HFF-Myc (cell line): ENCODE measurements at regions not wholly inside any gene's neighbourhood (a gene's known extent, or its start where the extent isn't known, plus 50 kb on each side); places are given as distances from the start of the nearest gene placed in this dataset.
A peak's percentile ranks its signal among the peaks of the same experiment; 100 is the strongest.

ENCODE experiments used
- DNase-seq: peaks from one replicate; pipeline ENCODE4 v3.0.0-alpha.2; 2011; ENCODE audit warnings: low read depth; ENCODE audit errors: extremely low read depth
- H3K4me3 ChIP-seq: replicated peaks from 2 replicates; pipeline ENCODE4 v1.5.1; 2011; ENCODE audit warnings: low read depth, mild to moderate bottlenecking, control low read depth, low read length
- CTCF ChIP-seq: IDR thresholded peaks from 2 replicates; pipeline ENCODE4 v1.5.1; 2012; ENCODE audit warnings: mild to moderate bottlenecking, low read depth, low read length, control low read depth; ENCODE audit errors: missing control alignments

GRCh38 chr4:125430086-125430485 is 115.3 kb downstream of the FAT4 start:
- no peak overlapping the region for H3K4me3 ChIP-seq
- no peak for DNase-seq
- TF ChIP-seq CTCF, result no peak

GRCh38 chr4:125432078-125432477 is 117.3 kb downstream of the FAT4 start:
- no peak for DNase-seq

GRCh38 chr4:125433453-125433852 is 118.7 kb downstream of the FAT4 start:
- H3K4me3 ChIP-seq, result no peak overlapping the region
- peak; percentile 31 for DNase-seq
- no peak for TF ChIP-seq CTCF

More at GRCh38 chr4:125432078-125432477, 117.3 kb downstream of the FAT4 start:
- TF ChIP-seq CTCF, result peak; percentile 26
- no peak overlapping the region for H3K4me3 ChIP-seq

DNA sequence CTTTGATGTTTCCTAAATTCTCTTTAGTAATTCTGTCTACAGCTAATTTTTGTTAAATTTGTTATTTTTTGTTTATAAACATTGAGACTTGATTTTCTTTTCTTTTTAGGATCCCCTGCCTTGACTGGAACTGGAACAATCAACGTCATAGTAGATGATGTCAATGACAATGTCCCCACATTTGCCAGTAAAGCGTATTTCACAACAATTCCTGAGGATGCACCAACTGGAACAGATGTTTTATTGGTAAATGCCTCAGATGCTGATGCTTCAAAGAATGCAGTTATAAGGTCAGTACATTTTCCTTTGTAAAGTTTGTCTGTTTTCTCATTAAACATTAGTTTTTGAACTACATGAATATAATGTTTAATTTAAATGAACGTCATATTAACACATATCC is 119.4 kb downstream of the FAT4 start:
- no peak overlapping the region for H3K4me3 ChIP-seq
- no peak for DNase-seq
- no peak for TF ChIP-seq CTCF

DNA sequence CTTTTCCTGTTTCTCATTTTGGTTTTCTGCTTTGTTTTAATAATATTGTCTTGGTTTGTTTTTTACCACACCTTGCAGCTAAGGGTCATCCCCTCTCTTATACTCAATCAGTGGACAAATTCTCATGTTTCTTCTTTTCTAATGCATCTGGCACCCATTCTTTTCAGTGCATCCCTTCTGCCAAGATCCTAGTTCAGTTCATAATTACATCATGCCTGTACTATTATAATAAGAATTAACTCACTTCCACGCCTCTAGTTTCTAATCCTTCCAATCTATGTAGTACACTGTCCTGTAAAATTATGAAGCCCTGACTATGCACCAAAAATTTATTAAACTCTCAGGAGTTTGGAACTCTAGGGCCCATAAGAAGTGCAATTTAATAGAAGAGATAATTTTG is 126.1 kb downstream of the FAT4 start:
- no peak for TF ChIP-seq CTCF
- H3K4me3 ChIP-seq, result no peak overlapping the region
- DNase-seq, result no peak

DNA sequence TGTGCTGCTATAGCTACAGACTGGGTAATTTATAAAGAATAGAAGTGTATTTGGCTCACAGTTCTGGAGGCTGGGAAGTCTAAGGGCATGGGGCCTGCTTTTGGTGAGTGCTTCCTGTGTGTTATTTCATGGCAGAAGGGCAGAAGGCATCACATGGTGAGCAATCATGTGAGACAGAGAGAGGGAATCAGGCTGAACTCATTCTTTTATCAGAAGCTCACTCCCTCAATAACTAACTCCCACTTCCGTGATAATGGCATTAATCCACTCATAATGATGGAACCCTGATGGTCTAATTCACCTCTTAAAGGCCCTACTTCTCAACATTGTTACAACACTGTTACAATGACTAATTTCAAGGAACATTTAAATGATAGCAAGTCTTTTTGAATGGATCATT is 129.4 kb downstream of the FAT4 start:
- H3K4me3 ChIP-seq, result no peak overlapping the region
- TF ChIP-seq CTCF, result no peak
- no peak for DNase-seq

GRCh38 chr4:125445525-125445924 is 130.8 kb downstream of the FAT4 start:
- DNase-seq, result no peak
- no peak for TF ChIP-seq CTCF
- no peak overlapping the region for H3K4me3 ChIP-seq
